Esophagus squamous epithelium (tissue), 5 donors: ENCODE measurements at regions not wholly inside any gene's neighbourhood (a gene's known extent, or its start where the extent isn't known, plus 50 kb on each side); places are given as distances from the start of the nearest gene placed in this dataset.

ENCODE experiments used
- DNase-seq: peaks from one replicate; lab custom pipeline; 2025; lab: John Stamatoyannopoulos, UW
- H3K27ac ChIP-seq, 4 donors: fragments of 200-600 bp; sonication (generic); one replicate each; pipeline ENCODE4 v1.5.1; 2016 to 2019; ENCODE audit warnings: mild to moderate bottlenecking in 1 of 4
- H3K27me3 ChIP-seq, 4 donors: fragments of 200-600 bp; sonication (generic); 1 replicate in 3 of 4; 2 replicates in 1 of 4; pipeline versions ENCODE4 v1.5.1 to v1.6.0; 2017 to 2021; ENCODE audit warnings: antibody characterized with exemption in 1 of 4
- H3K36me3 ChIP-seq, 3 donors: fragments of 200-600 bp; sonication (generic); one replicate each; pipeline ENCODE4 v1.5.1; 2016 to 2019
- H3K4me1 ChIP-seq, 3 donors: fragments of 200-600 bp; sonication (generic); one replicate each; pipeline ENCODE4 v1.5.1; 2017 to 2019
- H3K4me3 ChIP-seq, 4 donors: fragments of 200-600 bp; sonication (generic); 1 replicate in 3 of 4; 2 replicates in 1 of 4; pipeline ENCODE4 v1.5.1; 2016 to 2019; ENCODE audit warnings: mild to moderate bottlenecking in 2 of 4, moderate library complexity in 1 of 4
- H3K9me3 ChIP-seq, 3 donors: fragments of 200-600 bp; sonication (generic); one replicate each; pipeline ENCODE4 v1.5.1; 2016 to 2019
- POLR2A ChIP-seq, 4 donors: fragments of 450-650 bp; IDR thresholded peaks; one replicate each; pipeline ENCODE4 v1.6.1; 2017; ENCODE audit warnings: antibody characterized with exemption in 4 of 4, mild to moderate bottlenecking in 4 of 4, moderate library complexity in 3 of 4
- WGBS, 2 donors: methylation state at CpG; one replicate each; pipeline ENCODE4 v1.1.5; 2018; 5-methylcytosine and 5-hydroxymethylcytosine counted together
- intact Hi-C: fragments of 100-400 bp; cut with DNase I; formaldehyde crosslinking; loops from one replicate; pipeline ENCODE4 v1.15.0; 2022
- TF ChIP-seq, protein P1 (sequence below), 6 experiments: fragments of 450-650 bp in 4 of 6; fragments of 200-600 bp in 2 of 6; sonication (generic) in 2 of 6; IDR thresholded peaks; one replicate each; pipeline ENCODE4 v1.5.1; 2016 to 2019; ENCODE audit warnings: antibody characterized with exemption in 6 of 6, mild to moderate bottlenecking in 4 of 6, moderate library complexity in 4 of 6
- donor health status: DM: yes; HTN: yes; CAD: no.

DNA sequence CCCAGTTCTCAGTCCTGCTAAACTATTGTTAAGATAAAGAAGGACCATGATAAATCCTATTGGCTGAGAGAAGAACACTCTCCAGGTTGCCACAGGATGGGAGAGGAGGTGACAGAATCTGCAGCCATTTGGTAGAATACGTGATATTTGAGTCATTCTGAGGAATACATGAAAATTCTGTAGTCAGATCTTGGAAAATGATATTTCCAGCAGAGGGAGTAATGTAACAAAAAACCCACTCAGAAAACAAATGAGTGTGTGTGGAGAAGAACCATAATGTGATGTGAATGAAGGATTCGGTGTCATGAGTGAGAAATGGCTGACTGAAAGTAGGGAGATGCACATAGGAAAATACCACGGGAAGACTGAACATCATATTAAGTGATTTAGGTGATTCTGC is 128.5 kb upstream of the PFKP start:
- WGBS, 2 donors, result 61 to 65% methylated on average over 3 of the region's 3 CpGs
- Histone ChIP-seq H3K4me1 (no peaks in the 10 kb centered on the region), H3K27me3 (peaks cover 0 to 79% (median 0%) of the 10 kb centered on the region in 4 donors), H3K27ac (no peak overlapping the region), H3K36me3 (no peaks in the 10 kb centered on the region), H3K9me3 (no peaks in the 10 kb centered on the region), H3K4me3 (no peak overlapping the region)
- TF ChIP-seq POLR2A (IDR thresholded peaks at IDR 0.05), result no peak
- TF ChIP-seq, protein P1, sequence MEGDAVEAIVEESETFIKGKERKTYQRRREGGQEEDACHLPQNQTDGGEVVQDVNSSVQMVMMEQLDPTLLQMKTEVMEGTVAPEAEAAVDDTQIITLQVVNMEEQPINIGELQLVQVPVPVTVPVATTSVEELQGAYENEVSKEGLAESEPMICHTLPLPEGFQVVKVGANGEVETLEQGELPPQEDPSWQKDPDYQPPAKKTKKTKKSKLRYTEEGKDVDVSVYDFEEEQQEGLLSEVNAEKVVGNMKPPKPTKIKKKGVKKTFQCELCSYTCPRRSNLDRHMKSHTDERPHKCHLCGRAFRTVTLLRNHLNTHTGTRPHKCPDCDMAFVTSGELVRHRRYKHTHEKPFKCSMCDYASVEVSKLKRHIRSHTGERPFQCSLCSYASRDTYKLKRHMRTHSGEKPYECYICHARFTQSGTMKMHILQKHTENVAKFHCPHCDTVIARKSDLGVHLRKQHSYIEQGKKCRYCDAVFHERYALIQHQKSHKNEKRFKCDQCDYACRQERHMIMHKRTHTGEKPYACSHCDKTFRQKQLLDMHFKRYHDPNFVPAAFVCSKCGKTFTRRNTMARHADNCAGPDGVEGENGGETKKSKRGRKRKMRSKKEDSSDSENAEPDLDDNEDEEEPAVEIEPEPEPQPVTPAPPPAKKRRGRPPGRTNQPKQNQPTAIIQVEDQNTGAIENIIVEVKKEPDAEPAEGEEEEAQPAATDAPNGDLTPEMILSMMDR (IDR thresholded peaks at IDR 0.05), result no peak
- intact Hi-C loops, result loop anchor here (10.0 kb wide), 1 partner anchor 106 kb away; no protein-coding TSS in a partner anchor
- no peak for DNase-seq

DNA sequence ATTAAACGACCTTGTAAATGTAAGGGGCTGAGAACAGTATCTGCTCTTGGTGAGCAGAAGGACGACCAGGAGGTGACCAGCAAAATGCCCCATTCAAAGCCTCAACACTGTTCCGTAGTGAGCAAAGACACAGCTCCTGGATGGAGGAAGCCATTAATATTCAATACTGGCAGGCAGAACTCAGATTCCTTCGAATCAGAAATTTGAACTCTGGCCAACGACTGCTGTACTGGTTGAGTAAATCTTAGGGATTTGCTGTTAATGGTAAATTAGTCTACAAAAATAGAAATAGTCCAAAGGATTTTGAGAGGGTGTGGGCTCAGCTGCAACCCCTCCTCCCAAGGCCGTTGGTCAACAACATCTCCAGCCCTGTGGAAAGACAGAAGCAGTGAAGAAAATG is 130.5 kb upstream of the PFKP start:
- H3K27me3 ChIP-seq, result peaks cover 0 to 70% (median 0%) of the 10 kb centered on the region in 4 donors
- WGBS, 2 donors, result 20 to 31% methylated on average over 6 of the region's 6 CpGs
- H3K4me3 ChIP-seq, result no peak overlapping the region
- DNase-seq, result no peak
- no peaks in the 10 kb centered on the region for H3K9me3 ChIP-seq
- no peak for TF ChIP-seq POLR2A (IDR thresholded peaks at IDR 0.05)
- TF ChIP-seq, protein P1 (IDR thresholded peaks at IDR 0.05), result no peak
- no peak overlapping the region for H3K27ac ChIP-seq
- intact Hi-C loops, result loop anchor here (10.0 kb wide), 1 partner anchor 108 kb away; no protein-coding TSS in a partner anchor
- no peaks in the 10 kb centered on the region for H3K4me1 ChIP-seq
- no peaks in the 10 kb centered on the region for H3K36me3 ChIP-seq

DNA sequence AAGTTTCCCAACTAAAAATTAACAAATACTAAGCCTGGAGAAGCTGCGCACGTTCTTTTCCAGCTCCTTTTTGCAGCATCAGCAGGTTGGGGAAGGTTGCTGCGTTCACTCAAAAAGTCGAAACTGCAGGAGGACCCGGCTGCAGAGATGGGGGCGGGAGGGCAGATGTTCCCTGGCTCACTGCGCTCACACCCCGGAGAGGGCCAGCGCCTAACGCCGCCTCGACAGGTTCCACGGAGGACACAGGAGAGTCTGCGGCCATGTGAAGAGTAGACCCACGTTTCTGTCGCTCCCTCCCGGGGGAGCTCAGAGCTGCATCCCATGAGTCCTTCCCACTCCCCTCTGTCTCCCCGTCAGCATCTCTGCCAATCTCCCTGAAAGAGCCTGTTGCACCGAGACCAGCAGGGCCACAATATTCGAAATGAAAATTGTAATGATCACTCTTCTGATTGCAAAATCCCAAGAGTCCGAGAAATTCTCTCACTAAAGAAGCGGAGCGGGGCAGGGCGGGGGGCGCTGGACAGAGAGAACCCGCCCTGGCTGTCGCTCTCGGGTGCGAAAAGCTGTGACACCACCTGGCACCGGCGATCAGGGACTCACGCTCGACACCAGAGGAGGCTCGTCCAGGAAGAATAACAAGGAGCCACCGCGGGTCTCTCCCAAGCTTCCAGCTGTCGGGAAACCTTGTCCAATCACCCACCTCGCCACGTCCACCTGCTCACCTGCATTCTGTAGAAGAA is 131.5 kb upstream of the PFKP start:
- WGBS, 2 donors, result 78 to 87% methylated on average over 17 to 33 of the region's 39 CpGs
- no peak overlapping the region for H3K4me3 ChIP-seq
- peaks cover 0 to 61% (median 0%) of the 10 kb centered on the region in 4 donors for H3K27me3 ChIP-seq
- H3K27ac ChIP-seq, result no peak overlapping the region
- H3K9me3 ChIP-seq, result no peaks in the 10 kb centered on the region
- no peaks in the 10 kb centered on the region for H3K4me1 ChIP-seq
- DNase-seq, result no peak
- TF ChIP-seq POLR2A (IDR thresholded peaks at IDR 0.05), result no peak
- TF ChIP-seq, protein P1 (IDR thresholded peaks at IDR 0.05), result no peak
- intact Hi-C loops, result loop anchor here (10.0 kb wide), 1 partner anchor 109 kb away; no protein-coding TSS in a partner anchor
- H3K36me3 ChIP-seq, result no peaks in the 10 kb centered on the region

DNA sequence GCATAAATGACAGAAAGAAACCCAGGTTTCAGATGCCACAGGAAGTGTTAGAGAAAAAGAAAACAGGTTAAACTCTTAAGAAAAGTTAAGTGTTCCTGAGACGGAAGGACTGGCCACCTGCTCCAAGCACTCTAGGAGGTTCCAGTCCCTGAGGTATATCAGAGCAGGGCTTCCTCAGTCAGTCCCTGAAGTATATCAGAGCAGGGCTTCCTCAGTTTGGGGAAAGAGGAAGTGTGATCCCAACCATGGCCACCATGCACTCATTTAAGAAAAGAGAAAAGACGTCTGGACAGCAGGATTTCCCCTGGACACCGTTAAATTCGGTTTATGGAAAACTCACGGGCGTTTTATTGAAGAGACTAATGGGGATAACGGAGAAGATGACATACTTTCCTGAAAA is 133.4 kb upstream of the PFKP start:
- H3K9me3 ChIP-seq, result no peaks in the 10 kb centered on the region
- H3K27me3 ChIP-seq, result peaks cover 0 to 52% (median 0%) of the 10 kb centered on the region in 4 donors
- intact Hi-C loops, result loop anchor here (10.0 kb wide), 1 partner anchor 111 kb away; no protein-coding TSS in a partner anchor
- no peak overlapping the region for H3K4me3 ChIP-seq
- H3K27ac ChIP-seq, result no peak overlapping the region
- no peak for TF ChIP-seq POLR2A (IDR thresholded peaks at IDR 0.05)
- TF ChIP-seq, protein P1 (IDR thresholded peaks at IDR 0.05), result no peak
- 67 to 75% methylated on average over 7 of the region's 7 CpGs for WGBS, 2 donors
- H3K36me3 ChIP-seq, result no peaks in the 10 kb centered on the region
- no peak for DNase-seq
- H3K4me1 ChIP-seq, result no peaks in the 10 kb centered on the region

DNA sequence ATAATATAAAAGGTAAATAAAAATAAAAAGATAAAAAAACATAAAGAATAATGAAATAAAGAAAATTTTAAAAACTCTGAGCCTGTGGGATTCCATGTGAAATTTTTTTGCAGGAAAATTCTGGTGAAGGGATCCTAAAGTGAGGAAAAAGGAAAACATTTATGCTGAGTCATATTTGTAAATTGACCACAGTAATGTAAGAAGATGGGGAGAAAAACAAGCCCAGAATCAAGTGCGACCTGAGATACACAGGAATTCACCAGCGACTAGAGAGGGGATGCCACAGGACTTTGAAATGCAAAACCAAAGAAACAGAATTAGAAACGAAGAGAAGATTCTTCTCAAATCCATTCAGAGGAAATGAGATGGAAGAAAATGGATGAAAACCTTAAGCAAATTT is 133.8 kb upstream of the PFKP start:
- Histone ChIP-seq H3K27ac (no peak overlapping the region), H3K4me3 (no peak overlapping the region), H3K27me3 (peaks cover 0 to 49% (median 0%) of the 10 kb centered on the region in 4 donors), H3K4me1 (no peaks in the 10 kb centered on the region), H3K9me3 (no peaks in the 10 kb centered on the region), H3K36me3 (no peaks in the 10 kb centered on the region)
- no peak for DNase-seq
- TF ChIP-seq, protein P1 (IDR thresholded peaks at IDR 0.05), result no peak
- TF ChIP-seq POLR2A (IDR thresholded peaks at IDR 0.05), result no peak
- intact Hi-C loops, result loop anchor here (10.0 kb wide), 1 partner anchor 111 kb away; no protein-coding TSS in a partner anchor
- 52% methylated on average over 3 of the region's 3 CpGs for WGBS, 2 donors
